AG09319 (cell line): ENCODE measurements at regions not wholly inside any gene's neighbourhood (a gene's known extent, or its start where the extent isn't known, plus 50 kb on each side); places are given as distances from the start of the nearest gene placed in this dataset.

Experiments used
- DNase-seq: peaks from one replicate; pipeline ENCODE4 v3.0.0-alpha.2; 2010; ENCODE audit warnings: low read depth; ENCODE audit errors: extremely low read depth
- CTCF ChIP-seq: IDR thresholded peaks from 2 replicates; pipeline ENCODE4 v1.5.1; 2011; ENCODE audit warnings: low read depth, mild to moderate bottlenecking, inconsistent platforms, low read length, moderate library complexity

- DNase-seq = no peak
These were observed 313.6 kb upstream of the TLE3 start for GRCh38 chr15:70411143-70411863.

DNA sequence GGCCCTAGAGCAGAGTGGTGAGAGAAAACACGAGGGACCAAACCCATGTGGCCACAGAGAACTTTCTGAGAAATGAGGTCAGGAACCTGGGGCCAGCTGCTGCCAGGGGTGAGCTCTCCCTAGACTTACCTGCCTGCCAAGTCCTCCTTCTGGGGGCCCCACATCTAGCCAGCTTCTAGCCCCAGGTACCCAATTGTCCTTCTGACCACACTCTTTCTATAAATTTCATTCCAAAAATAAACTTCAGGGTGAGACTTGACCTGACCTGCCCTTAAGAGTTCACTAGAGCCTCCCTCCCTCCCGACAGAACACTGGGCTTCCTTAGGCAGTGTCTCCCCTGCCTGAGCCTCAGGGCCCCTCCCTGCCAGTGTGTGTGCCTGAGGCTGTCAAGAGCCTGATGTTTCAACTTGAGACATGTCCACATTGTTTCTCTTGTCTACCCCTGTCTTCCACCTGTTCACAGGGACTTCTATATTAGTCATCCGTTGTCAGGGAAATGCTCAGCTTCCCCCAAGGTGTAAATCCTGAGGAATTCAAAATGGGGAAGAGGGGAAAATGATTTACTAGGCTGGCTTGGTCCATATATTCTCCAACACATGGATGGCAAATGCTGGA lies 312.8 kb upstream of the TLE3 start:
- TF ChIP-seq CTCF = no peak
- DNase-seq = no peak

More at GRCh38 chr15:70411143-70411863, 313.6 kb upstream of the TLE3 start:
- TF ChIP-seq CTCF = no peak

GRCh38 chr15:70409388-70409787 lies 311.7 kb upstream of the TLE3 start:
- no peak for TF ChIP-seq CTCF

GRCh38 chr15:70407955-70408354 lies 310.2 kb upstream of the TLE3 start:
- no peak for DNase-seq

More at GRCh38 chr15:70409388-70409787, 311.7 kb upstream of the TLE3 start:
- no peak for DNase-seq

GRCh38 chr15:70407336-70407670 lies 309.6 kb upstream of the TLE3 start:
- DNase-seq = no peak
- TF ChIP-seq CTCF = no peak

More at GRCh38 chr15:70407955-70408354, 310.2 kb upstream of the TLE3 start:
- no peak for TF ChIP-seq CTCF

DNA sequence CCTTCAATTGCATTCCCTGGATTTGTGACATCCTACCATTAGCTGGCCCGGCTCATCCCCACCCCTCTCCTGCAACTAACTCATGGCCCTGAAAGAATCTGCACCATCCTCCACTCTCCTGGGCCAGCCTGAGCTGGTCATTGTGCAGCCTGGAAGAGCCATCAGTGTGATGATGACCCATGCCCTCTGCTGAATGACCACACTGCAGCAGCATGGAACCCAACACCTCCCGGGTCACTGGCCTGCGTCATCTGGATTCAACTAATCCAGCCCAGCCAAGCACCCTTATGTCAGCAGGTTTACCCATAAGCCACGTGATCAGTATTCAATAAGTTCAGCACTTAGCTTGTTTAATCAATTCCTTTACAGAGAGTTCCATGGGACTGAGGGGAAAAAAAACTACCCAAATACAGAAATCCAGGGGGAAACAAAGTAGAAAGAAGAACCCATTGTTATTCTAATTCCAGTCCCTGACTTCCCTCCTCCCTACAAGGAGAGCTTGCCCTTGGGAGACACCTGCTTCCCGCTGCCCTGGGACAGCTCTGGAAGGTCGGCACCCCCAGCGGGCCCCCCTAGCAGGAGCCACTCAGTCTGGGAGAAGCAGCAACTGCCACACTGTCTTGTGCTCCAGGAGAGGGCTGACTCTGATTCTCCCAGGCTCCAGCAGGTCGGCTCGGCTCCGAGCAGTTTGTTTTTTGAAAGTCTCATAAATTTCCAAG lies 309.1 kb upstream of the TLE3 start:
- DNase-seq = no peak
- no peak for TF ChIP-seq CTCF

GRCh38 chr15:70401709-70402108 lies 304.0 kb upstream of the TLE3 start:
- no peak for DNase-seq
- TF ChIP-seq CTCF = no peak
